ENCODE measurements at regions not wholly inside any gene's neighbourhood (a gene's known extent, or its start where the extent isn't known, plus 50 kb on each side); places are given as distances from the start of the nearest gene placed in this dataset.

- H3K27ac ChIP-seq: no peak overlapping the region
- peaks cover 0 to 11% (median 2%) of the 10 kb centered on the region in 4 donors for H3K9me3 ChIP-seq
- WGBS, 2 donors: 69 to 71% methylated on average over 3 of the region's 3 CpGs
- H3K4me1 ChIP-seq: peaks cover 0 to 28% (median 5%) of the 10 kb centered on the region in 4 donors
- H3K36me3 ChIP-seq: no peaks in the 10 kb centered on the region
- no peak for DNase-seq (ENCODE audit: low spot score in 2 of 2)
- no peak for TF ChIP-seq CTCF (IDR thresholded peaks at IDR 0.05)
- TF ChIP-seq POLR2A (IDR thresholded peaks at IDR 0.05): no peak
- TF ChIP-seq EP300 (IDR thresholded peaks at IDR 0.05): no peak
- no peak overlapping the region for H3K4me3 ChIP-seq
- H3K27me3 ChIP-seq: no peaks in the 10 kb centered on the region
These were observed 494.2 kb upstream of the PROK2 start for GRCh38 chr3:72279068-72279604.

GRCh38 chr3:72278349-72279067, 493.6 kb upstream of the PROK2 start:
- 86 to 89% methylated on average over 3 of the region's 3 CpGs for WGBS, 2 donors
- no peaks in the 10 kb centered on the region for H3K27me3 ChIP-seq
- no peak for TF ChIP-seq POLR2A (IDR thresholded peaks at IDR 0.05)
- no peak for TF ChIP-seq CTCF (IDR thresholded peaks at IDR 0.05)
- no peak for TF ChIP-seq EP300 (IDR thresholded peaks at IDR 0.05)

GRCh38 chr3:72277710-72278109, 492.8 kb upstream of the PROK2 start:
- no peak overlapping the region for H3K4me3 ChIP-seq
- no peaks in the 10 kb centered on the region for H3K36me3 ChIP-seq
- TF ChIP-seq POLR2A (IDR thresholded peaks at IDR 0.05) (no peak), EP300 (IDR thresholded peaks at IDR 0.05) (no peak), CTCF (IDR thresholded peaks at IDR 0.05) (no peak)
- no peaks in the 10 kb centered on the region for H3K27me3 ChIP-seq
- no peak overlapping the region for H3K27ac ChIP-seq
- WGBS, 2 donors: 98 to 99% methylated on average over 4 of the region's 4 CpGs
- peaks cover 0 to 42% (median 9%) of the 10 kb centered on the region in 4 donors for H3K4me1 ChIP-seq
- peaks cover 0 to 4% (median under 1%) of the 10 kb centered on the region in 4 donors for H3K9me3 ChIP-seq
- no peak for DNase-seq (ENCODE audit: low spot score in 2 of 2)

More at GRCh38 chr3:72278349-72279067, 493.6 kb upstream of the PROK2 start:
- Histone ChIP-seq H3K27ac (no peak overlapping the region), H3K4me3 (no peak overlapping the region), H3K36me3 (no peaks in the 10 kb centered on the region), H3K9me3 (peaks cover 0 to 11% (median 2%) of the 10 kb centered on the region in 4 donors), H3K4me1 (peaks cover 0 to 34% (median 8%) of the 10 kb centered on the region in 4 donors)
- DNase-seq (ENCODE audit: low spot score in 2 of 2): no peak

GRCh38 chr3:72276806-72277205, 491.9 kb upstream of the PROK2 start:
- Histone ChIP-seq H3K36me3 (no peaks in the 10 kb centered on the region), H3K4me1 (peaks cover 0 to 50% (median 9%) of the 10 kb centered on the region in 4 donors), H3K4me3 (no peak overlapping the region), H3K27me3 (no peaks in the 10 kb centered on the region), H3K27ac (no peak overlapping the region), H3K9me3 (no peaks in the 10 kb centered on the region)
- 86 to 90% methylated on average over 3 of the region's 3 CpGs for WGBS, 2 donors
- TF ChIP-seq CTCF (IDR thresholded peaks at IDR 0.05): no peak
- no peak for TF ChIP-seq POLR2A (IDR thresholded peaks at IDR 0.05)
- TF ChIP-seq EP300 (IDR thresholded peaks at IDR 0.05): no peak
- no peak for DNase-seq (ENCODE audit: low spot score in 2 of 2)

- DNase-seq (ENCODE audit: low spot score in 2 of 2): no peak
- H3K9me3 ChIP-seq: no peaks in the 10 kb centered on the region
- H3K27ac ChIP-seq: peak overlapping the region in 2 of 4 donors; percentile 72 to 77
- H3K27me3 ChIP-seq: no peaks in the 10 kb centered on the region
- no peak overlapping the region for H3K4me3 ChIP-seq
- no peaks in the 10 kb centered on the region for H3K36me3 ChIP-seq
- peaks cover 0 to 62% (median 16%) of the 10 kb centered on the region in 4 donors for H3K4me1 ChIP-seq
- TF ChIP-seq POLR2A (IDR thresholded peaks at IDR 0.05) (no peak), CTCF (IDR thresholded peaks at IDR 0.05) (no peak)
- 34 to 37% methylated on average over 7 of the region's 7 CpGs for WGBS, 2 donors
These were observed 490.4 kb upstream of the PROK2 start for GRCh38 chr3:72275331-72275751.
